ENCODE measurements at regions not wholly inside any gene's neighbourhood (a gene's known extent, or its start where the extent isn't known, plus 50 kb on each side); places are given as distances from the start of the nearest gene placed in this dataset.

DNA sequence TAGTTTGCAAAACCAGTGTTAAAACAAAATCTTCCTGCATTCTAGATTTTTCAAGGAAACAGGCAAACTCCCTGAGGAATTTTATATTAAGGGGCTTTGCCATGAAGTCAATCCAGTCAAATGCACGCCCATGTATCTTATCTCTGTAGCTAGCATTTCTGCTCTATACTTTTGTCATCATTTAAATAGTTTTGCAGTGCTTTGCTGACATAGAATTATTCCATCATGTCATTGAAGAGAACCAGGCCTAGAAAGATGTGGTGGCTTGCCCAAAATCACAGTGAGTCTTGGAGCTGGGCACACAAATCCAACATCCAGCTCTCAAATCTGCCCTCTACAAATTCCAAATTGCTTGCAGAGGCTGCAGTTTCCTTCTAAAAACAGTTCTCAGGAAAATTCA lies 66.7 kb upstream of the LNX1 start:
- DNase-seq (no peak), ATAC-seq (no peak)
- Histone ChIP-seq H3K27ac (ENCODE audit: low read length) (no peak overlapping the region), H3F3A (ENCODE audit: low read length, unreplicated experiment) (no peaks in the 10 kb centered on the region), H3K9ac (ENCODE audit: low read length) (no peak overlapping the region), H3K4me1 (ENCODE audit: insufficient read depth, low read length) (peaks cover 15% of the 10 kb centered on the region; the same call in 1 of the 2 replicates), H3K79me2 (ENCODE audit: low read length) (no peaks in the 10 kb centered on the region), H2AFZ (ENCODE audit: low read length) (no peak overlapping the region), H3K4me2 (ENCODE audit: low read length) (no peak overlapping the region), H3K9me2 (replicated peaks; ENCODE audit: low read length) (no peaks in the 10 kb centered on the region), H4K20me1 (ENCODE audit: low read length) (no peaks in the 10 kb centered on the region), H3K27me3 (ENCODE audit: low read length) (no peaks in the 10 kb centered on the region), H3K4me3 (ENCODE audit: low read length) (no peak overlapping the region), H3K9me3 (ENCODE audit: low read length) (no peaks in the 10 kb centered on the region), H3K36me3 (ENCODE audit: low read depth, low read length) (no peaks in the 10 kb centered on the region)
- no peak for TF ChIP-seq EZH2 (IDR thresholded peaks at IDR 0.05; ENCODE audit: low read length, unreplicated experiment)
- TF ChIP-seq, protein P1, sequence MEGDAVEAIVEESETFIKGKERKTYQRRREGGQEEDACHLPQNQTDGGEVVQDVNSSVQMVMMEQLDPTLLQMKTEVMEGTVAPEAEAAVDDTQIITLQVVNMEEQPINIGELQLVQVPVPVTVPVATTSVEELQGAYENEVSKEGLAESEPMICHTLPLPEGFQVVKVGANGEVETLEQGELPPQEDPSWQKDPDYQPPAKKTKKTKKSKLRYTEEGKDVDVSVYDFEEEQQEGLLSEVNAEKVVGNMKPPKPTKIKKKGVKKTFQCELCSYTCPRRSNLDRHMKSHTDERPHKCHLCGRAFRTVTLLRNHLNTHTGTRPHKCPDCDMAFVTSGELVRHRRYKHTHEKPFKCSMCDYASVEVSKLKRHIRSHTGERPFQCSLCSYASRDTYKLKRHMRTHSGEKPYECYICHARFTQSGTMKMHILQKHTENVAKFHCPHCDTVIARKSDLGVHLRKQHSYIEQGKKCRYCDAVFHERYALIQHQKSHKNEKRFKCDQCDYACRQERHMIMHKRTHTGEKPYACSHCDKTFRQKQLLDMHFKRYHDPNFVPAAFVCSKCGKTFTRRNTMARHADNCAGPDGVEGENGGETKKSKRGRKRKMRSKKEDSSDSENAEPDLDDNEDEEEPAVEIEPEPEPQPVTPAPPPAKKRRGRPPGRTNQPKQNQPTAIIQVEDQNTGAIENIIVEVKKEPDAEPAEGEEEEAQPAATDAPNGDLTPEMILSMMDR (conservative IDR thresholded peaks at IDR 0.05; ENCODE audit: low read depth, low read length): no peak
- TF ChIP-seq EZH2phosphoT487 (IDR thresholded peaks at IDR 0.05; ENCODE audit: borderline replicate concordance, low read length): no peak
- ChIA-PET POLR2A (ENCODE audit: unreplicated experiment) (no interaction called here), CTCF (no interaction called here)
- BruUV-seq (replicated peaks): no TSS peak
- intact Hi-C loops (cut with micrococcal nuclease): no loop called here

DNA sequence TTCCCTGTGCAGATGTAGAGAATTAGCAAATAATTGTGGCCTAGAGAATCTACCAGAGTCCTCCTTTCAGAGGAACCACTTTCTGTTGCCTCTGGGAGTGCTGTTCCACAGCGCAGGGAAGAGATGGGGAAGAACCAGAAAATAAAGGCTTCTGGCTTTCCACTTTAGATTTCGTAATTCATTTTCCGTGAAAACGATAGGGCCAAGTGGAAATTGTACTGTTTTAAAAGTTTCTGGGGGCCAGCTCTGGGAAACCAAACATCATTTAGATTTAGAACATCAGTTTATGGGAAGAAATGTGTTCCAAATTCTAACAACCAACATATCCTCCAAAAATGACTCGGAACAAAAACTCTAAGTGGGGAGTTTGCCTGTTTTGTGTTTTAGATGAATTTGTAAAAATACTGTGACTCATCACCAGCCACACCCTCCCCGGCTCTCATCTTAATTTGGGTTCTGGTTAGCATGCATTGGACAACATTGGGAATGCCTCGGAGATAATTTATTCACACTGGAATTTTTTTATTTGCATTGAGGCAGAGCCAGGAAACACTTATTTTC lies 65.2 kb upstream of the LNX1 start:
- CTCF ChIA-PET: no interaction called here
- Histone ChIP-seq H3K79me2 (ENCODE audit: low read length) (no peaks in the 10 kb centered on the region), H3K36me3 (ENCODE audit: low read depth, low read length) (no peaks in the 10 kb centered on the region), H3K9me2 (replicated peaks; ENCODE audit: low read length) (no peaks in the 10 kb centered on the region), H3K9ac (ENCODE audit: low read length) (no peak overlapping the region), H3F3A (ENCODE audit: low read length, unreplicated experiment) (no peaks in the 10 kb centered on the region), H3K27me3 (ENCODE audit: low read length) (no peaks in the 10 kb centered on the region), H3K4me1 (ENCODE audit: insufficient read depth, low read length) (peaks cover 15% of the 10 kb centered on the region; the same call in 1 of the 2 replicates), H2AFZ (ENCODE audit: low read length) (no peak overlapping the region), H3K4me2 (ENCODE audit: low read length) (no peak overlapping the region), H3K27ac (ENCODE audit: low read length) (no peak overlapping the region), H4K20me1 (ENCODE audit: low read length) (no peaks in the 10 kb centered on the region), H3K9me3 (ENCODE audit: low read length) (no peaks in the 10 kb centered on the region), H3K4me3 (ENCODE audit: low read length) (no peak overlapping the region)
- POLR2A ChIA-PET (ENCODE audit: unreplicated experiment): no interaction called here
- TF ChIP-seq EZH2 (IDR thresholded peaks at IDR 0.05; ENCODE audit: low read length, unreplicated experiment): no peak
- TF ChIP-seq, protein P1 (conservative IDR thresholded peaks at IDR 0.05; ENCODE audit: low read depth, low read length): peak; percentile 63
- ATAC-seq (peak; percentile 45; the same call in 1 of the 2 replicates), DNase-seq (peak; percentile 19)
- intact Hi-C loops (cut with micrococcal nuclease): no loop called here
- BruUV-seq (replicated peaks): no TSS peak

DNA sequence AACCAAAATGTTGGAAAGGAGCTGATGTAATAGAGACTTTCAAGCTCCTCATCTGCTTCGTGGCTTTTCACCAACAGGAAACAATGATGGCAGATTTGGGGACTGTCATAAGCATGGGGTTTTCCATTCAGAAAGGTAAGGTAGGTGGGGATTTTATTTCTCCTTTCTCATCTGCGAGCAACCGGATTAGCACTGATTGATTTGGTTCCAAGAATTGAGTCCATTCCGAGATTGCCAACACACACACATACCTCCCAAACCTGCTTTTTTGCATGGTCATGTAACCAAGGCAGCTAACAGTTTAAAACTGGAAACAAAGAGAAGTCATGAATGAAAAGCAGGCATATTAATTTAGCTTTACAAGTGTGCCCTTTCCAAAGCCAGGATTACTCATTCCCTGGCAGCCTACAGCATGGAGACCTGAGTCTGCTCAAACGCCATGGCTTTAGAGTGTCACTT lies 63.0 kb upstream of the LNX1 start:
- no peak for TF ChIP-seq EZH2 (IDR thresholded peaks at IDR 0.05; ENCODE audit: low read length, unreplicated experiment)
- intact Hi-C loops (cut with micrococcal nuclease): loop anchor here (5.0 kb wide), 2 partner anchors 128 to 573 kb away; partner anchors contain the start of gene PDGFRA
- Histone ChIP-seq H3F3A (ENCODE audit: low read length, unreplicated experiment) (no peaks in the 10 kb centered on the region), H3K4me3 (ENCODE audit: low read length) (no peak overlapping the region), H3K36me3 (ENCODE audit: low read depth, low read length) (no peaks in the 10 kb centered on the region), H3K27me3 (ENCODE audit: low read length) (no peaks in the 10 kb centered on the region), H2AFZ (ENCODE audit: low read length) (peak overlapping the region; percentile 34; the same call in 1 of the 2 replicates), H3K9me2 (replicated peaks; ENCODE audit: low read length) (no peaks in the 10 kb centered on the region), H3K4me1 (ENCODE audit: insufficient read depth, low read length) (peaks cover 15% of the 10 kb centered on the region; the same call in 1 of the 2 replicates), H3K27ac (ENCODE audit: low read length) (no peak overlapping the region), H3K9me3 (ENCODE audit: low read length) (no peaks in the 10 kb centered on the region), H3K4me2 (ENCODE audit: low read length) (no peak overlapping the region), H3K9ac (ENCODE audit: low read length) (no peak overlapping the region), H3K79me2 (ENCODE audit: low read length) (no peaks in the 10 kb centered on the region), H4K20me1 (ENCODE audit: low read length) (no peaks in the 10 kb centered on the region)
- POLR2A ChIA-PET (ENCODE audit: unreplicated experiment): no interaction called here
- DNase-seq (peak; percentile 55), ATAC-seq (peak; percentile 85)
- CTCF ChIA-PET: no interaction called here
- no TSS peak for BruUV-seq (replicated peaks)
